NCI-H748 (cell line): ENCODE measurements at regions not wholly inside any gene's neighbourhood (a gene's known extent, or its start where the extent isn't known, plus 50 kb on each side); places are given as distances from the start of the nearest gene placed in this dataset.
A peak's percentile ranks its signal among the peaks of the same experiment; 100 is the strongest.

Experiments used
- DNase-seq: peaks from one replicate; lab custom pipeline; 2025; ENCODE audit not compliant: unreplicated experiment; lab: John Stamatoyannopoulos, UW

- no peak for DNase-seq
Observed at GRCh38 chr3:66165660-66166059, 55.1 kb upstream of the SLC25A26 start.

DNA sequence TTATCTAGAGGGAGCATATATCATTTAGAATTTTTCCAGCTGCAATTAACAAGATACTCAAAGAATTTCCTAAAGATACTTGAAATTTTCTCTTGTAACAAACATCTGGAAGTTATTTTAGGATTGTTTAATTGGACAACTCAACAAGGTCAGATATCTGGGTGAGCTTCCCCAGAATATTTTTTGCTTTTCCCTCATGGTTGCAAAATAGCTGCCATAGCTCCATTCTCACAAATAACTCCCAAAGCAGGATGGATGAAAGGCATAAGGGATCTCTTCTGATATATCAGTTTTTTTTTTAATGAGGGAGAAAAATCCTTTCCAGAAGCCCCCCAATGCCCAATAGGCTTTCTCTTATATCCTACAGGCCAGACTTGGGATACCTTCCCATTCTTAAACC lies 56.6 kb upstream of the SLC25A26 start:
- no peak for DNase-seq

GRCh38 chr3:66163222-66163621 lies 57.6 kb upstream of the SLC25A26 start:
- no peak for DNase-seq

- no peak for DNase-seq
Observed at GRCh38 chr3:66162766-66163165, 58.0 kb upstream of the SLC25A26 start.

GRCh38 chr3:66158933-66159683 lies 61.7 kb upstream of the SLC25A26 start:
- no peak for DNase-seq

DNA sequence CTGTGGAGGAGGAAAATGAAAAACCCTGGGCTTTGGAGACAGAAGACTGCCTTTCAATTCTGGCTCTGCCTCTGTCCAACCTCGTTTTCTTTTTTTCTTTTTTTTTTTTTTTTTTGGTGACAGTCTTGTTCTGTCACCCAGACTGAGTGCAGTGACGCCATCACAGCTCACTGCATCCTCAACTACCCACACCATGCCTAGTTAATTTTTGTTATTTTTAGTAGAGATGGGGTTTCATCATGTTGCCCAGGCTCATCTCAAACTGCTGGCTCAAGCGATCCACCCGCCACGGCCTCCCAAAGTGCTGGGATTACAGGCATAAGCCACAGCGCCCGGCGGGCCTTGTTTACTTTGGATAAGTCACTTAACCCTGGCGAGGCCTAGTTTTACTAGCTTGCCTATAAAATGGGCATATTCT lies 66.3 kb upstream of the SLC25A26 start:
- no peak for DNase-seq

DNA sequence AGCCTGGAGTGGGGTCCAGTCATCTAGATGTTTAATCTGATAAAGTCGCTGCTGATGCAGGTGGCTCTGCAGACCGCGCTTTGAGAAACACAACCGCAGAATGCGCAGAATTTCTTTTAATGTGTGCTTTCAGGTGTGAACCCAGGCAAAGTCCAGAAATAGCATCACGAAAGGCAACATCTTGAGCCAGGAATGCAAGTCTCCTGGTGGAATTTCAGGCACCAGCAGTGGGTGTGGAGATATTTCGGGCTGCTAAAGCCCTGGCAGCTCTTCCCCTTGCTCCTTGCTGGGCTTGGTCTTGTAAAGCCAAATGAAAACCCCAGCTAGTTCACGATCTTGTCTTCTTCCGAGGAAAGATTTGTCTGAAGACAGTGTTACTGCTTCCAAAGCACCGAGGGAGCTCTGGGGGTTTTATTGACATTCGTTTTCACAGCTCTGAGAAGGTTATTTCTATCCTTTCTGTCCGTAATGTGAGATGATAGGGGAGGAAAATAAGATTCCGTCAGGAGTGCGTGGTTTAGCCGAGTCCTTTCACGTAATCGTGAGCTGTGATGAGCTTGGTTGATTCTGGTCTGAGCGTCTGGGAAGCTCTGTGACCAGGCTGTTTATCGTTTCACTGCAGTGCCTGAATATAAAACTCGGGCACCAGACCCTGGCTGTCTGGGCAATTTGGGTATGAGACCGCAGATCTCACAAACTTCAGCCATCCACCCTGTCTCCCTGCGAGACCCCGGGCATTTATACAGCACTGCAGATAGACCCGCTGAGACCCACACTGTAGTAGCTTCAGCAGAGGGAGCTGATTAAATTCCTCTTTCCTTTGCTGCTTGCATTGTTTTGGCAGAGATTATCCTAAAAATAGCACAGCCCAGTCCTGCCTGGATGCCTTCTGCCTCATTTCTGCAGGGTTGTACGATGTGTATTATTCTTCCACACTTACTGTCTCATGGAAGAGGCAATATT lies 67.0 kb upstream of the SLC25A26 start:
- DNase-seq, result no peak

GRCh38 chr3:66152336-66152735 lies 68.5 kb upstream of the SLC25A26 start:
- no peak for DNase-seq

DNA sequence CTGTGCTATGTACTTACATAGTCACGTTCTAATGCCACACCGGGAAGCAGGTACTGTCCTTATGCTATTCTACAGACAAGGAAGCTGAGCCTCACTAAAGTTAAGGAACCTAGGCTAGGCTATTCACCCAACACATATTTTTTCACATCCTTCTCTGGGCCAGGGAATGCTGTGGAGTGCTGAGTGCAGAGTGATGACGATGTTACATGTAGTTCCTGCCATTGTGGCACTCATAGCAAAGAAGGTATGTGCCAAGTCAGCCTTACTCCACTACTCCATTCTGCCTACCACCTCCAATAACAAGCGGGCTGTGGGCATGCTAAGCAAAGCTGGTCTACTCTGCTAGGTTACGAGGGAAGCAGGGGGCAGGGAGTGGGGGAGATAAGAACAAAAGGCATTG lies 69.8 kb upstream of the SLC25A26 start:
- no peak for DNase-seq

DNA sequence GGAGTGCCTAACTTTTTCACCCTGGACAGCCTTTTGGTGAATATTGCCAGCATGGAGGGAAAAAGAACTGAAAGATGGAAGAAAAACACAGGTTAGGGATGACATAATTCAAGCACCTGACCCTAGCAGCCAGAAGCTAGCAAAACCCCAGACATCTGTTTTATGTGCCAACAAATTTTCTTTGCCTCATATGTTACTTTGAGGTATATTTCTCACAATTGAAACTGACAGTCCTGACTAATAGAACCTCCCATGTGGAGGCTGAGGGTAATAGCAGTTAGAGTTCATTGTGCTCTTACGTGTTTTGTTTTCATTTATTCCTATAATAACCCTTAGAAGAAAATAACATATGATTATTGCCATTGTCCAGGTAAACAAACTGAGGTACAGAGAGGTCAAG lies 71.5 kb upstream of the SLC25A26 start:
- peak; percentile 44 for DNase-seq

DNA sequence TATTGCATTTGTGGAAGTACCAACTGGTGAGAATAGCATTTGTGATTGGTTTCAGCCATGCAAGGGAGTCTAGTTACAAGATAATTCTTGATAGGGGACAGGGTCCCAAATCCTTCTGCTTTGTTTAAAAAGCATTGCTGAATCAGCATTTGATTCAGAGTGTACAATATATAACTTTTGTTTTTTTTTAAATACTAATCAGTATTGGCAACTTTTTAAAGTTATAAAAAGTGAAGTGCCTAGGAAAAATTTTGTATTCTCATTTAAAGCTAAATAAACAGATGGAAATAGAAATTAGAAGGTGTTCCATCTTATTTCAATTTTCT lies 75.4 kb upstream of the SLC25A26 start:
- DNase-seq, result no peak

GRCh38 chr3:66144568-66145407 lies 76.0 kb upstream of the SLC25A26 start:
- DNase-seq, result no peak

GRCh38 chr3:66142079-66142478 lies 78.7 kb upstream of the SLC25A26 start:
- DNase-seq, result no peak

GRCh38 chr3:66140743-66141372 lies 79.9 kb upstream of the SLC25A26 start:
- no peak for DNase-seq

DNA sequence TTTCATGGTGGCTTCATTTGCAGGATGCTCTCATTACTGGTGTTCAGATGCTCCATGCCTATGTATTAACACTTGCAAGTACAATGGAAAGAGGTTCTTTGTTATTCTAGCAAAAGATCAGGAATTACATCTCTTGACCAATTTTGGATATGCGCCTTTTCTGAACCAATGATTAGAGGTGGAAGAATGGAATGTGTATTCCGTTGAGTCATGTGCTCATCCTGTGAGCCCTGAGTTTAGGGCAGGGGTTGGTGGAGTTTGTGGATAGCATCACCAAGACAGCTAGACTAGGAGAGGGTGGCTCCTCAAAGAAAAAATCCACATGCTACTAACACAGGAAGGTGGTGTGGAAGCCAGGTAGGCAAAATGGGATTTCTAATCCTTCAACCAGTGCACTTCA lies 80.7 kb upstream of the SLC25A26 start:
- no peak for DNase-seq

DNA sequence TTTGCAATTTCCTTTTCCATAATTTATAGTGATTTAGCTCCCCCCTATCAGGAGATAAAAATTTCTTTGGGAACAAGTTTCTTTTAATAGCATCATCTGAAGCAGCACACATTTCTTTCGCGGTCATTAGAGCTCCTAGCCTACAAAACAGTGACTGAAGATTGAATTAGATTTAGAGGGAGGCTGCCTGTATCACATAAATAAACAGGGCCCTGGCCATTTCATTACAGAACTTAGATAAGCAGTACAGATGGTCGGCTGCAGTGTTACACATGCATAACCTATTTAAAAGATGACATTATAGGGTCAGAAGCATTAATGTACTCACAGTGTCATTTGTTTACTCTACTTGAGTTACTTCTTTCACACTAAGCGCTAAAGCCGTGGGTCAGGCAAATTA lies 81.4 kb upstream of the SLC25A26 start:
- no peak for DNase-seq

DNA sequence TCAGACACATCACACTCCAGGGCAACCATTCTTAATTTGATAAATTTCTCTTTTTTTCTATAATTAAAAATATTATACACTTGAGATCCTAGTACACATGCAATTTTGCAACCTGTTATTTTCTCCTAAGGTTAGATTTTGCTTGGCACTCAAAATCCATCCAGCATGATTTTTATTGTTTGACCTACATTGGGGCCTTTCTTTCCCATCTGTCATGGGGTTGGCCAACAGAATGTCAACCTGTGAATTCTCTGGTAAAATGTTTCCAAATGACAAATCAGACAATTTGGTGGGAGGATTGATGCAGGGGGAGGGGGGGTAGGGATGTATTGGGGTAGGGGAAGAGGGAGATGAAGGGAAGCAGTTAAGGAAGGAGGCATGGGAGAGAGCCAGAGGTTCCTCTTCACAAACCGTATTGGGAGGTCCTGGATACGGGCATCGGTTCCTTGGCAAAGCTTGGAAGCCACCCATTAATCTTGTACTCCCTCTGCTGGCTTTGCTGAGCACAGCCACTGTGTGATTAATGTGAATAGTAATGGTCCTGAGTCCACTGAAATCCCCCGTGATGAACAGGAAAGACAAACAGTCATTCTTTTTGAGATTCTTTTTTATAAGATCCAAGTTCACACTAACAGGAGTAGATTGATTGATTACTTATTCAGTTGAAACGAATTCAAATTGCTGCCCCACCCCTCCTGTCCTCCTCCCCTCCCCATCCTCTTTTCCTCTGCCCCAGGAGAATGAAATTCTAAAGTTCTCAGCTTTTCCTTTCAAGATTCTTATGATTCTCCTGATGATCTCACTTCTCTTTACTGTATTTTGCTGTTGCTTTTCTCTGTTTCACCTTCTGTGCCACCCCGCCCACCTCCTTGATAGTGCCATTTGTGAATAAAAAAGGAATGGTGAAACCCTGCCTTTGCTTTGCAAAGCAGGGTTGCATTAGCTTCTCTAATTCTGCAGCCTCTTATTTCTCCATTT lies 82.2 kb upstream of the SLC25A26 start:
- peak; percentile 70 for DNase-seq

- no peak for DNase-seq
Observed at GRCh38 chr3:66136597-66136996, 84.2 kb upstream of the SLC25A26 start.

GRCh38 chr3:66133853-66134445 lies 86.9 kb upstream of the SLC25A26 start:
- DNase-seq, result no peak
